Activated naive CD8-positive, alpha-beta T cell treated with anti-CD3 and anti-CD28 coated beads for 36 hours (primary cell): ENCODE measurements at regions not wholly inside any gene's neighbourhood (a gene's known extent, or its start where the extent isn't known, plus 50 kb on each side); places are given as distances from the start of the nearest gene placed in this dataset.

Experiments
- DNase-seq: peaks from one replicate; pipeline ENCODE4 v3.0.0; 2021
- H3K27ac Mint-ChIP-seq: one replicate; pipeline ENCODE4 v1.8.0; 2022; ENCODE audit warnings: mild to moderate bottlenecking, moderate library complexity, mixed read lengths
- H3K27me3 Mint-ChIP-seq: one replicate; pipeline ENCODE4 v1.8.0; 2022; ENCODE audit warnings: mild to moderate bottlenecking, mixed read lengths
- H3K36me3 Mint-ChIP-seq: one replicate; pipeline ENCODE4 v1.8.0; 2021; ENCODE audit warnings: mild to moderate bottlenecking, mixed read lengths
- H3K4me1 Mint-ChIP-seq: one replicate; pipeline ENCODE4 v1.8.0; 2021; ENCODE audit warnings: mixed read lengths
- H3K4me3 Mint-ChIP-seq: one replicate; pipeline ENCODE4 v1.8.0; 2022; ENCODE audit warnings: mild to moderate bottlenecking, moderate library complexity, mixed read lengths
- H3K9me3 Mint-ChIP-seq: one replicate; pipeline ENCODE4 v1.8.0; 2022; ENCODE audit warnings: mixed read lengths

GRCh38 chr11:29026286-29026685, 918.1 kb downstream of the METTL15 start:
- DNase-seq: no peak
- H3K4me1 Mint-ChIP-seq: no peaks in the 10 kb centered on the region

GRCh38 chr11:29025001-29025400, 916.8 kb downstream of the METTL15 start:
- Mint-ChIP-seq H3K4me1 (no peaks in the 10 kb centered on the region), H3K36me3 (no peaks in the 10 kb centered on the region), H3K9me3 (peaks cover 23% of the 10 kb centered on the region), H3K27me3 (no peaks in the 10 kb centered on the region), H3K4me3 (no peak overlapping the region), H3K27ac (no peak overlapping the region)
- DNase-seq: no peak

More at GRCh38 chr11:29026286-29026685, 918.1 kb downstream of the METTL15 start:
- Mint-ChIP-seq H3K36me3 (no peaks in the 10 kb centered on the region), H3K27ac (no peak overlapping the region), H3K4me3 (no peak overlapping the region), H3K27me3 (no peaks in the 10 kb centered on the region), H3K9me3 (peaks cover 21% of the 10 kb centered on the region)

GRCh38 chr11:29024386-29024785, 916.2 kb downstream of the METTL15 start:
- Mint-ChIP-seq H3K9me3 (peaks cover 23% of the 10 kb centered on the region), H3K36me3 (no peaks in the 10 kb centered on the region), H3K27me3 (no peaks in the 10 kb centered on the region), H3K4me1 (no peaks in the 10 kb centered on the region), H3K27ac (no peak overlapping the region), H3K4me3 (no peak overlapping the region)
- no peak for DNase-seq

DNA sequence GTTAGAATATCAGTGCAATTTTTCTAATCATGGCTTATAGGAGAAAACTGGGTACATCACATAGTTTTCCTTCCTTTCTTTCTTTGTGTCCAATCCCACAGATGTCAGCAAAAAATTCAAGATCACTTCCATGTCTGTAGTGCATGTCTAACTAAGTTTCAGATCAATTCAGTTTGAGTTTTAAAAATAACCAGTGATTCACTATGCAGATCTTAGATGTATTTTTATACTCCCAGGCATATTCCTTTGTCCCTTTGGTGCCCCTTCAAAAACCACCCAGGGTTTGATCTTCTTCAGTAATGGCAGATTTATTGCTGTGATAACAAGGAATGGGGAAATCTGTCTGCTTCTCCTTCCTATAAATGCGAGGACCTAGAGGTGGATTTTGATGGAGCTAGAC, 915.6 kb downstream of the METTL15 start:
- H3K36me3 Mint-ChIP-seq: no peaks in the 10 kb centered on the region
- peaks cover 17% of the 10 kb centered on the region for H3K9me3 Mint-ChIP-seq
- H3K27me3 Mint-ChIP-seq: no peaks in the 10 kb centered on the region
- H3K4me1 Mint-ChIP-seq: no peaks in the 10 kb centered on the region
- H3K27ac Mint-ChIP-seq: no peak overlapping the region
- no peak overlapping the region for H3K4me3 Mint-ChIP-seq
- no peak for DNase-seq

DNA sequence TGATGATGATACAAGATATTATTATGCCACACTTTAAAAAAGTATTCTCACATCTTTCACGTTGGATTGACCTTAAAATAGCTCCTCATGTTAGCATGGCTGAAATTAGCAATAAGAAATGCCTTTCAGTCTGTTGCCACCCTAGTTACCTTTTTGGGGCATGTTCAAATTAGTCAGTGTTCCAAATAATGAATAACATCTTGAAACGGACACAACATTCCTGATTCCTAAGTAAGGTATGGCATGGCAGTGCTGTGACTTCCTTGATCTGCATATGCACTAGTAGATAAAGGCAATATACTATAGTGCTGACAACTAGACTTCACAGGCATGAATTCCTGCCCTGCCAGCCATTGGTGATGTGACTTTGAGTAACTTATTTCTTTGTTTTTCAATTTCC, 914.5 kb downstream of the METTL15 start:
- no peak overlapping the region for H3K4me3 Mint-ChIP-seq

GRCh38 chr11:29019960-29020683, 911.9 kb downstream of the METTL15 start:
- Mint-ChIP-seq H3K4me3 (no peak overlapping the region), H3K36me3 (no peaks in the 10 kb centered on the region), H3K27me3 (no peaks in the 10 kb centered on the region), H3K27ac (no peak overlapping the region), H3K4me1 (no peaks in the 10 kb centered on the region), H3K9me3 (peaks cover 12% of the 10 kb centered on the region)
- DNase-seq: no peak

More for the DNA sequence above, 914.5 kb downstream of the METTL15 start:
- Mint-ChIP-seq H3K27me3 (no peaks in the 10 kb centered on the region), H3K9me3 (peaks cover 13% of the 10 kb centered on the region), H3K4me1 (no peaks in the 10 kb centered on the region), H3K27ac (no peak overlapping the region), H3K36me3 (no peaks in the 10 kb centered on the region)
- DNase-seq: no peak

- Mint-ChIP-seq H3K27ac (no peak overlapping the region), H3K4me3 (no peak overlapping the region), H3K36me3 (no peaks in the 10 kb centered on the region), H3K9me3 (peaks cover 12% of the 10 kb centered on the region), H3K4me1 (no peaks in the 10 kb centered on the region), H3K27me3 (no peaks in the 10 kb centered on the region)
- DNase-seq: no peak
These were observed 910.4 kb downstream of the METTL15 start for GRCh38 chr11:29018631-29019030.

- H3K4me1 Mint-ChIP-seq: no peaks in the 10 kb centered on the region
- no peak overlapping the region for H3K4me3 Mint-ChIP-seq
- no peak overlapping the region for H3K27ac Mint-ChIP-seq
- H3K36me3 Mint-ChIP-seq: no peaks in the 10 kb centered on the region
- H3K27me3 Mint-ChIP-seq: no peaks in the 10 kb centered on the region
- peaks cover 12% of the 10 kb centered on the region for H3K9me3 Mint-ChIP-seq
- no peak for DNase-seq
These were observed 909.8 kb downstream of the METTL15 start for GRCh38 chr11:29017941-29018340.

DNA sequence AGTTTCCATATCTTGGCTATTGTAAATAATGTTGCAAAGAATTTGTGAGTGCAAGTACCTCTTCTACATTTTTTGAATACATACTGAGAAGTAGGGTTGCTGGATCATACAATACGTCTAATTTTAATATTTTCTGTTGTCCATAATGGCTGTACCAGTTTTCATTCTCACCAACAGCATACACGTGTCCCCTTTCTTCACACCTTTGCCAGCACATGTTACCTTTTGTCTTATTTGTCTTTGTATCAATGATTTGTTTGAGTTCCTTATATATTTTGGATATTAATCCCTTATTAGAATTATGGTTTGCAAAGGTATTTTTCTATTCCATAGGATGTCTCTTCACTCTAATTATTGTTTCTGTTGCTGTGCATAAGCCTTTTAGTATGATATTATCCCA, 904.3 kb downstream of the METTL15 start:
- Mint-ChIP-seq H3K36me3 (no peaks in the 10 kb centered on the region), H3K9me3 (peaks cover 3% of the 10 kb centered on the region), H3K27ac (no peak overlapping the region), H3K27me3 (no peaks in the 10 kb centered on the region), H3K4me3 (no peak overlapping the region), H3K4me1 (no peaks in the 10 kb centered on the region)
- no peak for DNase-seq

GRCh38 chr11:29009426-29009825, 901.2 kb downstream of the METTL15 start:
- H3K27me3 Mint-ChIP-seq: no peaks in the 10 kb centered on the region
- no peaks in the 10 kb centered on the region for H3K4me1 Mint-ChIP-seq
- no peaks in the 10 kb centered on the region for H3K36me3 Mint-ChIP-seq
- H3K4me3 Mint-ChIP-seq: no peak overlapping the region
- no peak for DNase-seq
- H3K9me3 Mint-ChIP-seq: no peaks in the 10 kb centered on the region
- H3K27ac Mint-ChIP-seq: no peak overlapping the region

DNA sequence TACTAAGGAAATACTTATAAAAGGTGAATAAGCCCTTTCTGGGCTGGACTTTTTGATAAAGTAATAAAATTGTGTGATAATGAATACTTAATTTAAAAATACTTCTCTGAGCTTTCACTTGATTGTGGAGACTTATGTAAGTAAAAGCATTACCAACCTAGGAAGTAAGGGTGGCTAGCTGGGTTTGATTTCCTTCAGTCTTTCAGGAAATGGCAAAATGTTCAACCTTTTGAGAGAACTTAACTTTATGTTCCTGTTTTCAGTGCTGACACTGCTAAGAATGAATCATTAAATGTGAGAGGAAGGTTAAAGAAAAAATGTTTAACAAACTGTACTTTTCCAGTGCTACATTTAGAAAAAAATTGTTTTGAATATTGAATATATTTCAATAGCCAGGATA, 900.3 kb downstream of the METTL15 start:
- Mint-ChIP-seq H3K4me3 (no peak overlapping the region), H3K4me1 (no peaks in the 10 kb centered on the region), H3K27me3 (no peaks in the 10 kb centered on the region)

DNA sequence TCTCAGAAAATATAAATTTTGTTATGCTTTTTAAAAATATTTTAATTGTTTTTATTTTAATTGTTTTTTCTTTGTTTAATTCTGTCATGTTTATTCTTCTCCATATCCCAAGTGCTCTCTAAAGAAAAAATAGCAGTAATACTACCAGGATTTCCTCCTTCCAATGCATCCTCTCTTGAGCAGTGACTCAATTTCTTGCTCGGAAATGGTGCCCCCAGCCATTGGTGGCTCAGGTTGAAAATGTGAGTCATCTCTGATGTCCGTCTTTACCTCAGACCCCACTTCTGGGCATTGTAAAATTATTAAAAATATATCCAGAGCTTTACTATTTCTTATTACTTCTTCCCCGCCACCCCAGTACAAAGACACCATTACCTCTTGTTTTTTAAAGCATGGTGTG, 898.5 kb downstream of the METTL15 start:
- H3K4me1 Mint-ChIP-seq: no peaks in the 10 kb centered on the region
- no peaks in the 10 kb centered on the region for H3K36me3 Mint-ChIP-seq
- peaks cover 1% of the 10 kb centered on the region for H3K9me3 Mint-ChIP-seq
- DNase-seq: no peak
- no peaks in the 10 kb centered on the region for H3K27me3 Mint-ChIP-seq
- H3K27ac Mint-ChIP-seq: no peak overlapping the region
- no peak overlapping the region for H3K4me3 Mint-ChIP-seq

More for the DNA sequence above, 900.3 kb downstream of the METTL15 start:
- Mint-ChIP-seq H3K9me3 (no peaks in the 10 kb centered on the region), H3K27ac (no peak overlapping the region), H3K36me3 (no peaks in the 10 kb centered on the region)
- DNase-seq: no peak

DNA sequence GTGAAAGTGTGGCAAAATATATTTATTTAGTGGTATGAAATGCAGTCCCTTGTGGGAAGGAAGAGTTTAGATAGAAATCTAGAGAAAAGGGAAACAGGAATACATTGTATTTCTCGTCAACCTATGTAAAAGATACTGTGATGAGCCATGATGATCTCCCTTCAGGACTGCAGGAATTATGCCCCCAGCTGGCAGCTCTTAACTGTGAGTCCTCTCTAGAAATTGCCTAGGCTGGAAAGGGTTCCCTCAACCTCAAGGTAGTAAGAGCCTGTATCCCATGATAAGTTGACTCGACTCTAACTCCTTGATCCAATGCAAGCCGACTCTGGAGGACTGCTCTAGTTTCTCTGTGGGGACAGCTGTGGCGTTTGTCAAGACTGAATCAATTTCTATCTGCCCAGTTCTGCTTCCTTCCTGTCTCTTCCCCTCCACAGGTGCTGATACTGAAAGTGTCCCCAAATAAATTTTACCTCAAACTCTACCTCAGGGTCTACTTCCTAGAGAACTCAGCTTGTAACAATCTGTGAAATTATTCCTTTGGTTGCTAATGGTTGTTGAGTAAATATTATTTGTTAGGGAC, 897.3 kb downstream of the METTL15 start:
- Mint-ChIP-seq H3K4me3 (no peak overlapping the region), H3K4me1 (no peaks in the 10 kb centered on the region), H3K36me3 (no peaks in the 10 kb centered on the region), H3K9me3 (peaks cover 1% of the 10 kb centered on the region), H3K27ac (no peak overlapping the region), H3K27me3 (no peaks in the 10 kb centered on the region)
- DNase-seq: no peak

GRCh38 chr11:29002816-29003215, 894.6 kb downstream of the METTL15 start:
- H3K4me1 Mint-ChIP-seq: no peaks in the 10 kb centered on the region

DNA sequence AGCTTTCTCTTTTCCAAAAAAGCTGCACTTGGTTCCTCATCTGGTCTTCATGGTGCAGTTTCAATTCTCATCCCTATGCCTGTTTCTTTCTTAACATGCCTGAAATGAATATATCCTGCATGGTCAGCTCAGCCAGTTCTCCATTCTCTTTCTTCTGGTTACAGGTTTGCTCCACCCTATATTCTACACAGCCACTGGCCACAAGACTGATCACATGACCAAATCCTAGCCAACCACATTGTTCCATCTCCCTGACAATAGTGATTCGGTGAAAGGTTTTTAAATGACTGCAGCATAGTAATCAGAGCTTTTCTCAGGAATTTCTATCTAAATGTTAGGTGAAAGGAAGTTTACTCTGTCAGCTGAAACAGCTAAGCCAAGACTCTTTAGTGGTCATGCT, 891.4 kb downstream of the METTL15 start:
- peaks cover 4% of the 10 kb centered on the region for H3K9me3 Mint-ChIP-seq
- H3K27ac Mint-ChIP-seq: no peak overlapping the region
- H3K4me1 Mint-ChIP-seq: no peaks in the 10 kb centered on the region
- H3K36me3 Mint-ChIP-seq: no peaks in the 10 kb centered on the region
- H3K27me3 Mint-ChIP-seq: no peaks in the 10 kb centered on the region
- H3K4me3 Mint-ChIP-seq: no peak overlapping the region
- DNase-seq: no peak

More at GRCh38 chr11:29002816-29003215, 894.6 kb downstream of the METTL15 start:
- no peak for DNase-seq
- no peak overlapping the region for H3K27ac Mint-ChIP-seq
- H3K27me3 Mint-ChIP-seq: no peaks in the 10 kb centered on the region
- no peaks in the 10 kb centered on the region for H3K36me3 Mint-ChIP-seq
- peaks cover 1% of the 10 kb centered on the region for H3K9me3 Mint-ChIP-seq
- H3K4me3 Mint-ChIP-seq: no peak overlapping the region

DNA sequence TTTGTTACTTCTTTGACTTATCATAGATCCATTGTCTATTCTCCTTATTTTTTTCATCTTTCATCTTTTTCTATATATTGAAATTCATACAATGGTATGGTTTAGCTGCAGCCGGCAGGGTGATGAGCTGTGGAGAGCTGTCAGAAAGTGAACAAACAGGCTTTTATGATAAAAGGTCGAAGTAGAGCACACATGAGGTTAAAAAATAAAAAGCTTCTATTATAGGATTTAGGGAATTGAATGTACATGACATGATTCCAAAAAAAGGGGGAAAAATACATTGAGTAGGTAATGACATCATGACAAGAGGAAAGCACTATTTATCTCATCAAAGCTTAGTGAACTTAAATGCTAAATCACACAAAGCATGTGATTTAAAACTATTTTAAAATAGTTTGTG, 884.8 kb downstream of the METTL15 start:
- H3K4me1 Mint-ChIP-seq: no peaks in the 10 kb centered on the region
- H3K36me3 Mint-ChIP-seq: no peaks in the 10 kb centered on the region
- no peak overlapping the region for H3K27ac Mint-ChIP-seq
- no peak overlapping the region for H3K4me3 Mint-ChIP-seq
- H3K9me3 Mint-ChIP-seq: peaks cover 6% of the 10 kb centered on the region
- no peaks in the 10 kb centered on the region for H3K27me3 Mint-ChIP-seq
- DNase-seq: no peak
